T-helper 22 cell (primary cell): ENCODE measurements at regions not wholly inside any gene's neighbourhood (a gene's known extent, or its start where the extent isn't known, plus 50 kb on each side); places are given as distances from the start of the nearest gene placed in this dataset.
"Not testable (repeated sequence)": the region's sequence is repeated elsewhere in the genome, so short reads cannot be mapped to it uniquely, and the experiment has no call there.

Experiments
- DNase-seq: peaks from one replicate; pipeline ENCODE4 v3.0.0-alpha.2; 2020; ENCODE audit warnings: low read depth

GRCh38 chr3:18189282-18190050 lies 235.7 kb downstream of the SATB1 start:
- no peak for DNase-seq

DNA sequence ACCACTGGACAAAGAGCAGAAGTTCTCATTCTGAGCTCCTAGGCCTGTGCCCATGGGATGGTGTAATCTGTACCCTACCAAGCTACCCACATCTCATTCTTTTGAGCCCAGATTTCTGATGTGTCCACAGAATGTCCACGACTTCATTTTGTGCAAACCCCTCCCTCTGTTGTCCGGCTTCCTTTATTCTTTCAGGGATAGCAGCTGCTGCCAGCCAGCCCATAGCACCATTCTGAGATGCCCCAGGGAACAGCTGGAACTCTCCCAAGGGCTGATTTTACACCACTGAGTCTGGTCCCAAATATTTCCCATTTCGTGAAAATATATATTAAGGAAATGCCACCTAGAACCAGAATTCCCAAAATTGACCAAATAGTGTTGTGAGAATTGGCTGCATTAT lies 236.6 kb downstream of the SATB1 start:
- DNase-seq = no peak

DNA sequence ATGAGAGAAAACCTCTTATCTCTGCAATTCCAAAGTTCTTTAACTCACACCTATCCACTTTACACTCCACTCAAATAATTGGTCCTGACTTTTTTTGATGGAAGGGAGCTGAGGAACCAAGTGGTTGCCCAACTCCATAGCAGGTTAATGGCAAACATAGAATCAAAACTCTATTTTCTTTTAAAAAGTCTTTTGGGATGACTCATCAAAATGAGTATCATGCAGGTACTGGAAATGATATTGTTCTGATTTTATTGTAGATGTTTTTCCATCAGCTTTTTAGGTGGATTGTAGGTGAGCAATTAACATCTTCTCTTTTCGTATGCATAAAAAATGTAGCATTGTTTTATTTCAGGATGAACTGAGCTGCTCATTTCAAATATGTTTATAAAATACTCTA lies 239.5 kb downstream of the SATB1 start:
- DNase-seq = no peak

DNA sequence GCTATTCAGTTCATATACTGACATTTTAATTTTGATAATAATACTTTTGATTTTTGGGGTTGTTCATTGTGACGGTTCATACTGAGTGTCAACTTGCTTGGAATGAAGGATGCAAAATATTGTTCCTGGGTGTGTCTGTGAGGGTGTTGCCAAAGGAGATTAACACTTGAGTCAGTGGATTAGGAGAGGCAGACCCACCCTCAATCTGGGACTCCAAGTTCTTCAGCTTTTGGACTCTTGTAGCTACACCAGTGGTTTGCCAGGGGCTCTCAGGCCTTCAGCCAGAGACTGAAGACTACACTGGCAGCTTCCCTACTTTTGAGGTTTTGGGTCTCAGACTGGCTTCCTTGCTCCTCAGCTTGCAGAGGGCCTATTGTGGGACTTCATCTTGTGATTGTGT lies 242.2 kb downstream of the SATB1 start:
- DNase-seq = not testable (repeated sequence)

- no peak for DNase-seq
Measured at GRCh38 chr3:18179521-18179920, 245.6 kb downstream of the SATB1 start.

- no peak for DNase-seq
Measured at GRCh38 chr3:18177271-18177670, 247.9 kb downstream of the SATB1 start.

- DNase-seq = not testable (repeated sequence)
Measured at GRCh38 chr3:18173891-18174290, 251.2 kb downstream of the SATB1 start.

DNA sequence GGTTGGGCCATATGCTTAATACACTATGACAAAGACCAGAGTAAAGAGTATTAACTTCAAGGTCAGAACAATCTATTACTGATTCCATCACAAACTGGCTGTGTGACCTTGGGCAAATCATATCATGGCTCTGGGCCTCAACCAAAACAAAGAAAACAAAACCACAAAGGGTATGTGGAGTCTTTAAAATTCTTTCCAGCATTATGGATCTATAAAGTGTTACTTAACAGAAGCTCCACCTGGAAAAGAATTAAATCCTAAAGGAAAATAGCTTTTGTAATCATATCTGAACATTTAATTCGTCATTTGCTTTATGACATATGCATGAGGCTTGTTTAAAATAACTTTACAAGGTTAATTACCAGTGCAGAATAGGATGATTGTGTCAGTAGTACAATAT lies 265.5 kb downstream of the SATB1 start:
- DNase-seq = no peak

DNA sequence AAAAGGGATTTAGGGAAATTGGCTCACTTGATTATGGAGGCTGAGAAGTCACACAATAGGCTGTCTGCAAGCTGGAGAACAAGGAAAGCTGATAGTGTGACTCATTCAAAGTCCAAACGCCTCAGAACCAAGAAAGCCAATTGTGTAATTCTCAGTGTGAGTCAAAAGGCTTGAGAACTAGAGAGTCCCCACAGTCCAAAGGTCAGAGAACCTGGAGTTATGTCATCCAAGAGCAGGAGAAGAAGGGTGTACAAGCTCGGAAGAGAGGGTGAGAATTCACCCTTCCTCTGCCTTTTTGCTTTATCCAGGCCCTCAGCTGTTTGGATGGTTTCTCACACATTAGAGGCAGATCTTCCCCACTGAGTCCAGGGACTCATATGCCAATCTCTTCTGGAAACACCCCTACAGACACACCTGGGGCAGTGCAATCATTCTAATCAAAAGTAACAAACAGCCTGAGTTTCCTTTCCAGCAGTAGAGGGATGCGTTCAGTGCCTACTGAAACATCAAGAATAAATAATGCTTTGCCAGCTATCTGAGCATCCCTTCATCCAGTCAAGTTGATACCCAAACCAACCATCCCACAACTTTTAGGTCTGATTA lies 271.5 kb downstream of the SATB1 start:
- no peak for DNase-seq

- no peak for DNase-seq
Measured at GRCh38 chr3:18151199-18151598, 273.9 kb downstream of the SATB1 start.

- no peak for DNase-seq
Measured at GRCh38 chr3:18149935-18150334, 275.2 kb downstream of the SATB1 start.

- DNase-seq = no peak
Measured at GRCh38 chr3:18149386-18149785, 275.8 kb downstream of the SATB1 start.

GRCh38 chr3:18144571-18144970 lies 280.6 kb downstream of the SATB1 start:
- no peak for DNase-seq

DNA sequence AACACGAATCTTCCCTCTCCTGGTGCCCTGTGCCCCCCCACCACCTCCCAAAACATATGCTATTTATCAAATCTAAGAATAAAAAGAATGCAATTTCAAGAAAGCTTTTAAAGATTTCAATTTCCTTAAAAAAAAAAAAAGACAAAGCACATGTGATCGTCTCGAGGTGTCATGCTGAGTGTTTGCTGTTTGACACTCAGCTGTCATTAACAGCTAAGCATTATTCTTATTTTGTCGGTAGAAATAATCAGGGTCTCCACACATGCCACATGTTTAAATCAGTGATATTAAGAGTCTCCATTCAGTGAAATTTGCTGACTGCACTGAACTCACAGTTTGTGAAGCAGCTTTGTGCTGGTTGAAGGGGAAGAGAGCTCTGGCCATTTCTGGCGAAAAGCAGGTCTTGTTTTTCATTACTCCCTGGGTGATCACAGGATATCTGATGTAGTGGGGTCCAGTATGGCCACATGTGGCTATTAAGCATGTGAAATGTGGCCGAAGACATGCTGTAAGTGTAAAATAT lies 281.8 kb downstream of the SATB1 start:
- no peak for DNase-seq

- DNase-seq = no peak
Measured at GRCh38 chr3:18137958-18138357, 287.2 kb downstream of the SATB1 start.

GRCh38 chr3:18135060-18135814 lies 289.9 kb downstream of the SATB1 start:
- DNase-seq = no peak

GRCh38 chr3:18134386-18135059 lies 290.6 kb downstream of the SATB1 start:
- DNase-seq = no peak

- DNase-seq = no peak
Measured at GRCh38 chr3:18132991-18133390, 292.1 kb downstream of the SATB1 start.

DNA sequence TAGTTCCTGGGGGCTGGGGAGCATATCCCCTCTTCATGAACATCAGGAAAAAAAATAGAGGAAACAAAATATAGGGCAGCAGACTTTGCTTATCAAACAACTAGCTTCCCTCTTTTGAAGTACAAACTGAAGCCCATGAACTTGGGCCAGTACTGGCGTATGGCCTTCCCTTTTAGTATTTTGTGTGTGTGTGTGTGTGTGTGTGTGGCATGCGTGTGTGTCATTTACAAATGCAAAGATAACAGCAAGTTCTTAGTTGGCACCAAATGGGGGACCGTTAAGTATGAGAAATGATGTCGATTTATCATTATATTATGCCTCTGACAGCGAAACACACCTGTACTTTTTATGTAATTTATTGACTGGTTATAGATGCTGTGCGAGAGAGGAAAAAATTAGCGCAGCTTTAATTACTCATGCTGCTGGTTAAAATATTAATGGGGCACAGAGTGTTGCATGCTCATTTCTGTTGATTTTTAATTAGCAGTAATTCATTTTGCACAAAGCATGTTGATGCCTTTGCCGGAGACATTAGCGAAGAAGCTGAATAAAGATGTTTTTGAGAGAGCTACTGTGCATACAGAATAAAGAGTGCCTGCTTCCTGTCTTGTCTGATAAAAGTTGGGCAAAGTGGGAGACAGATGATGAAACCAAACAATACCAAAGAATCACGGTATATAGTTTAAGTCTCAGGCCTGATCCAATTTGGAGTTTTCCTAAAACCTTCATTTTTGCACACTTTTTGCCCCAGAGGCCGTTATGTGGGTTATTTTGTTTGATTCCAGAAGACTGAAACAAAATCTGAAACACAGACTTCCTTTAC lies 297.1 kb downstream of the SATB1 start:
- DNase-seq = no peak

DNA sequence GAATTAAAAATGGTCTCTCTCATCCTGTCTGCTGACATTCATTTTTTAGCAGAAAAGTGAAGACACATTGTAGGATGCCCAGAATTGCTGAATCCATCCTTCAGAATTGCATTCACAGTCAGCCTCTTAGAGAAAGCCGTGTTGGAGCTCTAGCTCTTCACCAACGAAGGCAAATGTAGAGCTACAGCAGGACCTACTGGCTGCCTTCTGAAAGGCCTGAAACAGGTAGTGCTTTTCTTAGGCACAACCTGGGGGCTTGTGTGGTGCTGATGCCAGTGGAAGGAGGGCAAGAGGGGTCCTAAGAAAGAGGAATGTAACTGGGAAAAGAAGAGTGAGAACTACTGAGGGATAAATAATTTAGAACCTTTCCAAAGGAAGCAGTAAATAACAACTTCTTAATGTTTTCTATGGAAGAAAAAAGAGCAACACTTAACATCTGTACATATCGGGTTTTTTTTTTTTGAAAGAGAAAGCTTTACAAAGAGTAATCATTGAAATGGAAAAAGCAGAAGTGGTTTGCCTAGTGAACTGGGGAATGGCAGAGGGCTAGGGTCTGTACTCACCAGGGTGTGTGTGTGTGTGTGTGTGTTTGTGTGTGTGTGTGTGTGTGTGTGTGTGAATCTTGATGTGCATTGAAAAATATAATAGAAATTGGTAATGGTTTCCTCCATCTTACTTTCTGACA lies 297.8 kb downstream of the SATB1 start:
- no peak for DNase-seq

- no peak for DNase-seq
Measured at GRCh38 chr3:18126772-18127171, 298.4 kb downstream of the SATB1 start.
